ENCODE measurements at regions not wholly inside any gene's neighbourhood (a gene's known extent, or its start where the extent isn't known, plus 50 kb on each side); places are given as distances from the start of the nearest gene placed in this dataset.

DNA sequence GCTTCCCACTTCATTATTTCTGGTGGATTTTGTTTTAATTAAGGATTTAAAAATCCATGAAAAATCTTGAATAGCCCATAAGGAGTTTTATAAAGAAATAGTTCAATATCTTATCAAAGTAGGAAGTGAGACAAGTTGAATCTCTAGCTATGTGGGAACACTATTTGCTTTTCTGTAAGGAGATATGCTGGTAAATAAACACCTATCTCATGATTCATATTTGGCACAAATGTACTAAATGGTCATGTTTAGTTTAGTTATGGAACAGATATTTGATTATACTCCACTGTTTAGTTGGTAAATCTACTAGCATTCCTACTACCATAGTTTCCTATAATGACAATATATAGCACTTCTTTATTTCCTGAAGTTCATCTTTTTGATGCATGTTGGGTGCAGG is 239.9 kb upstream of the CEP162 start:
- no peak for TF ChIP-seq POLR2A (IDR thresholded peaks at IDR 0.05)
- TF ChIP-seq, protein P1, sequence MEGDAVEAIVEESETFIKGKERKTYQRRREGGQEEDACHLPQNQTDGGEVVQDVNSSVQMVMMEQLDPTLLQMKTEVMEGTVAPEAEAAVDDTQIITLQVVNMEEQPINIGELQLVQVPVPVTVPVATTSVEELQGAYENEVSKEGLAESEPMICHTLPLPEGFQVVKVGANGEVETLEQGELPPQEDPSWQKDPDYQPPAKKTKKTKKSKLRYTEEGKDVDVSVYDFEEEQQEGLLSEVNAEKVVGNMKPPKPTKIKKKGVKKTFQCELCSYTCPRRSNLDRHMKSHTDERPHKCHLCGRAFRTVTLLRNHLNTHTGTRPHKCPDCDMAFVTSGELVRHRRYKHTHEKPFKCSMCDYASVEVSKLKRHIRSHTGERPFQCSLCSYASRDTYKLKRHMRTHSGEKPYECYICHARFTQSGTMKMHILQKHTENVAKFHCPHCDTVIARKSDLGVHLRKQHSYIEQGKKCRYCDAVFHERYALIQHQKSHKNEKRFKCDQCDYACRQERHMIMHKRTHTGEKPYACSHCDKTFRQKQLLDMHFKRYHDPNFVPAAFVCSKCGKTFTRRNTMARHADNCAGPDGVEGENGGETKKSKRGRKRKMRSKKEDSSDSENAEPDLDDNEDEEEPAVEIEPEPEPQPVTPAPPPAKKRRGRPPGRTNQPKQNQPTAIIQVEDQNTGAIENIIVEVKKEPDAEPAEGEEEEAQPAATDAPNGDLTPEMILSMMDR (IDR thresholded peaks at IDR 0.05) = no peak
